ENCODE measurements at regions not wholly inside any gene's neighbourhood (a gene's known extent, or its start where the extent isn't known, plus 50 kb on each side); places are given as distances from the start of the nearest gene placed in this dataset.
"Not testable (repeated sequence)": the region's sequence is repeated elsewhere in the genome, so short reads cannot be mapped to it uniquely, and the experiment has no call there.

DNA sequence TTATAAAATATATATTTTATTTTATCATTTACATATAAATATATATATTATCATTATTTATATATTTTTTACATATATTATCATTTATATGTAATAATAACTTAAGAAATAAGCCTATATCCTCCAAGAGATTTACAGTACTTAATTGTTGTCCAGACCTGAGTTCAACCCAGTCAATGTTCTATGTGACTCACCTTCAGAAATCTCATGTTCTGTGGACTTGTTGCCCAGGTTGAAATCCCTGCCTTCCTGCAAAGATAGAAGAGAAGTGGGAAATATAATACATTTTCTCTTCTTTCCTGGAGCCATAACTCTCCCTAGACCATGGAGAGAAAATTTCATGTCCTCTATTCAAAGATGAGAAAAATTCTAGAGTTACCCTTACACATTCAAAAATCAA, 247.3 kb downstream of the PARM1 start:
- no peak for DNase-seq

DNA sequence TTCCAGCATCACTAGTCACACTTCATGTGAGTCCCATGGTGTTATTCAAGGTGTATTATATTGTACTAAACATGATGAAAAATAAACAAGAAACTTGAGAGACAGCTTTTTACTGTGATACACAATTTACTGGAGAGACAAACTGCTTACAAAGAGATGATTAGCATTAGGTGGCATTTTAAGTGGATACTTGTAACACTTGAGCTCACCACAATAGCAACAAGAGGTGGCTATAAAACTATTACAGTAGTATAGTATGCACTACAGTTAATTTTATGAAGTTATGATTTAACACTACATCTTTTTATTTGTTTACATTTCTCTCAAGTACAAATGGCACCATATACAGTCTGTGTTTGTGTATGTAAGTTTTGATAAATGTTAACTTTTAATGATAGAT, 246.6 kb downstream of the PARM1 start:
- no peak for DNase-seq

DNA sequence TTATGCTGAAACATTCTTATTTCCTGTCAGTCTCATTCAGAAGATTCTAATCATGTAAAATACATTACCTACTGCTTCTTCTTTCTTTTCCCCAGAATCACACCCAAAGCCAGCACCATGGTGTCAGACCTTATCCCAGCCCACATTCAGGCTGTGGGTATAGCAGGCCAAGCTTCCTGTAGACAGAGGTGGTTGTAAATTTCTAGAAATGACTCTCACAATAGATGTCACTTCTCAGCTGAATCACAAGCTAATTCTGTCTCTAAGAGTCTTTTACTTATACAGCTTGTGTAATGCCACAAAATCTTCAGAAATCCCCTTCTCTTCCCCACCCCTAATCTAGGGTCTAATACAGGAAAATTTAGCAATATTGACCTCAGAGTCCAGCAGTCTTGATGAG, 239.6 kb downstream of the PARM1 start:
- DNase-seq: no peak

DNA sequence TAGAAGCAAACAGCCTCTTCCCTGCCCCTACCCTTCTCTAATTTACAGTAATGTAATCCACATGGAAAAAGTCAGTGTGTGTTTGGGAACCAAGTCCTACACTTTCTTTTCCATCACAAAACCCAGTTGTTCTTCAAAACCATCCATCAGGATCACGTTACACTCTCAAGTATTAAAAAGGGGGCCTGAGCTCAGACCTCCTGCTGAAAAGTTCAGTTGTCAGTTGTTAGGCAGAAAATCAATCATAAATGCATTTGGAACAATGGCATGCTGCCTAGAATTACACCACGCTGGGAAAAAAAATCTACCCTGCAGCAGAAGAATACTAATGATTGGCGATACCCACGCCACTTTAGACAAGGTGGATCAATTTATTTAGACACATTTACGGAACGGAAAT, 236.5 kb downstream of the PARM1 start:
- DNase-seq: no peak

DNA sequence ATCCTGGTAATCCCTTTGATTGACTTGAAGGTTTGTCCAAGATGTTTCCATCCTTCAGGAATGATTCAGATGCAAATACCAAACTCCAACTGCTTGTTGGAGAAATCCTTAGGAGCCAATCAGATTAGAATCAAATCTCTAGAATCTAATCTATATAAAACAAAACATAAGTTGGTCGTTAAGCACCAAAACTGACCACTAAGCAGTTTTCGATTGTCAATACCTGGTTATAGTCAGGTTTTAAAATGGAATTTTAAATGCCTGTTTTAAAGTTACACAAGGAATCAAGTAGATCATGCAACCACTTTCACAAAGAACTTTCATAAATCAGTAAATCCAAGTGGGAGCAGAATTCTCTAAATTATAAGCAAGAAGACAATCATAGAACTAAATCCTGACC, 236.1 kb downstream of the PARM1 start:
- DNase-seq: no peak

DNA sequence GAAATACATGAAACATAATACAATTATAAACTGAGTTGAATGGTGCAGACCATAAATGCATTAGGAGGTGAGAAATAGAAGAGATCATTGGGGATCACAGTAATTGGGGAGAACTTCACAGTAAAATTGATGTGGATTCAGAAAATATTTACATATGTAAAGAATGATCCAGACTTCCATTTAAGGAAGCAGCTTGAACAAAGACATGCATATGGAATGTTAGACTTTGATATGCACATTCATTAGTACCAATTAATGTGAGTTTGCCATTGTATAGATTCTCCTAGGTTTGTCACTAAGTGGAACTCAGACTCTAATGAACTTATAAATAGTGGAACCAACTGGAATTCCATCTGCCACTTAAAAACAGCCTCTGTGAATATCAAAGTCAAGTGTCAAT, 235.6 kb downstream of the PARM1 start:
- no peak for DNase-seq

DNA sequence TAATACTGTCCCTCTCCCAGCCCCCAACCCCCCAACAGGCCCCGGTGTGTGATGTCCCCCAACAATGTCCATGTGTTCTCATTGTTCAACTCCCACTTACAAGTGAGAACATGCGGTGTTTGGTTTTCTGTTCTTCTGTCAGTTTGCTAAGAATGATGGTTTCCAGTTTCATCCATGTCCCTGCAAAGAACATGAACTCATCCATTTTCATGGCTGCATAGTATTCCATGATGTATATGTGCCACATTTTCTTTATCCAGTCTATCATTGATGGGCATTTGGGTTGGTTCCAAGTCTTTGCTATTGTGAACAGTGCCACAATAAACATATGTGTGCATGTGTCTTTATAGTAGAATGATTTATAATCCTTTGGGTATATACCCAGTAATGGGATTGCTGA, 232.2 kb downstream of the PARM1 start:
- DNase-seq: not testable (repeated sequence)

DNA sequence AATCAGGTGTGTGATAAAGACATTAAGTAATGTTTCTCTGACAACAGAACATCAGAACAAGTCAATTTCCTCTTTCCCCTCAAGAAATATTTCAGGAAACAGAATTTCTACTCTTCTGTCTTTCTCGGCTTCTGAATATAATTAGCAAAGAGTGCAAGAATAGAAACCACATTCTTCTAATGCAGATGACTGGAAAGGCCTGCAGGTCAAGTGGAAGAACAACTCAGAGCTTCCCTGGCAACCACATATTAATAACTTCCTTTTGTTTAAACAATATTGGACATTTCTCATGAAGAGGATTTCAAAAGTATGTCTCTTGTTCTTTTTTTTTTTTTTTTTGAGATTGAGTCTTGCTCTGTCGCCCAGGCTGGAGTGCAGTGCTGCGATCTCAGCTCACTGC, 225.5 kb downstream of the PARM1 start:
- no peak for DNase-seq

DNA sequence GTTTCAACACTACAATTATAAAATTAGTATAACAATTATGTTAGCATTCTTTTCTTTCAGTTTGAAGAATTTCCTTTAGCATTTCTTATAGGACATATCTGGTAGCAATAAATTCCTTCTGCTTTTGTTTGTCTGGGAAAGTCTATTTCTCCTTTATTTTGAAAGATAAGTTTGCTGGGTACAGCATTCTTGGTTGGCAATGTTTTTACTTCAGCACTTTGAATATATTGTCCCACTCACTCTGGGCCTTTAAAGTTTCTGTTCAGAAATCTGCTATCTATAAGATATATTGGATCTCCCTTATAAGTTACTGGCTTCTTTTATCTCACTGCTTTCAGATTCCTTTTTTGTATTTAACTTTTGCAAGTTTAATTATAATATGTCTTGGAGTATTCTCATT, 222.1 kb downstream of the PARM1 start:
- DNase-seq: no peak

DNA sequence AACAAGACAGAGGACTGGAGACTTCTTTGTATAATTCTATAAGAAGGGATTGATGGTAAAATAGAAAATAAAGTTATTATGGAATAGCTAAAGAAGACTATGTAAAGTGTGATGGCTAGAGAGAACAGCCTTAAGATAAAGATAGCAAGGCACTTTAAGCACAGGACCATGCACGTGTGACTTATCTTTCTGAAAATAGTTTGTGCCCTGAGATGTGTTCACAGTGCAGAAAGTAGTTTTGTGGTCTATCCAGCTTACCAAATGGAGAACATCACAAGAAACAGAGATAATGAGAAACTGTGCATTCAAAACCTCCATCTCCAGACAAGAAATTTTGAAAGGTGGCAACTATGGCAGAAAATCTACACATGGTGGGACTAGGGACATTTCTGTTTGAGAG, 213.3 kb downstream of the PARM1 start:
- no peak for DNase-seq

DNA sequence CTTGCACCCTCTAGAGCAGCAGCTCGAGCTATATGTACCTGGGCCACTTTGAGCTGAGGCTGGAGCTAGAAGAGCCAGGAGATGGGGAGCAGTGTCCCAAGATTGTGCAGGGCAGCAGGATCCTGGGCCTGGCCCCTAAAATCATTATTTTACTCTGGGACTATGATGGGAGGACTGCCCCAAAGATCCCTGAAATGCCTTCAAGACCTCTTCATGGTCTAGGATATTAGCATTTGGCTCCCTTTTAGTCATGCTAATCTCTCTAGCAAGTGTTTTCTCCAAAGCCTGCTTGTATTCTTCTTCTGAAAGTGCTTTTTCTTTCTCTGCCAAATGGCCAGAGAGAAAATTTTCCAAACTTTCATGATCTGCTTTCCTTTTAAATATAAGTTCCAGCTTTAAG, 211.6 kb downstream of the PARM1 start:
- no peak for DNase-seq

DNA sequence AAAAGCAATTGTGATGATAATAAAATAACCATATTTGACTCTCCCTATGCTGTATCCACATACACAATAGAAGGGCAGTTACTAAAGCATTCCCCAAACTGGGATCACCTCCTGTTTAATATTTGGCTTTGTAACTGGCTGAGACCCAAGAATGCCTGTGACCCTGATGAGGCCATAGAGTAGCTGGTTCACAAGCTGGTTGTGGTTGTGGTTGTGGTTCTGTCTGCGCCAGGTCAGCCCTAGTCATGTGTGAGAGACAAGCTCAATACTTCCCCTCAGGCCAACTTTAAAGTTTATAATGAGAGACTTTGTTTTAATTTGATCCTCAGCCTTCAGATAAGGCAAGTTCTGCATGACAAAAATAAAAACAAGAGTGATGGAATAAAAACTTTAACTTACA, 209.9 kb downstream of the PARM1 start:
- DNase-seq: no peak

DNA sequence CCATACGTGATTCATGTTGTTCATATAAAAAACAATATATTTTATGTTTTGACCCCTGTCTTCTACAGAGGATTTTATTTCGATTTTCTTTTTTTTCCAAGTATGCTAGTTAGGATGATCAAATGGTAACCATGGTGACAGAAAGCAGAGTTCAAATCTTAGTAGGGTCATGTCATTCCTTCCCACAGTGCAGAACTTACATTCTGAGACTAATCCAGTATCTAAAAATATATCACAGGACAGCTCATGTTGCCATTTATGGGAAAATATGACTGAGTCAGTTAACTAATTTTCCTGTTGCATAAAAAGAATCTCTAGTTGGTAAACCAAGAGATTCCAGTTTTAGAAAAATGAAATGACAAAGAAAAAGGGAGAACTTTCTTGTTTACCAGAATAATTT, 209.5 kb downstream of the PARM1 start:
- DNase-seq: no peak

DNA sequence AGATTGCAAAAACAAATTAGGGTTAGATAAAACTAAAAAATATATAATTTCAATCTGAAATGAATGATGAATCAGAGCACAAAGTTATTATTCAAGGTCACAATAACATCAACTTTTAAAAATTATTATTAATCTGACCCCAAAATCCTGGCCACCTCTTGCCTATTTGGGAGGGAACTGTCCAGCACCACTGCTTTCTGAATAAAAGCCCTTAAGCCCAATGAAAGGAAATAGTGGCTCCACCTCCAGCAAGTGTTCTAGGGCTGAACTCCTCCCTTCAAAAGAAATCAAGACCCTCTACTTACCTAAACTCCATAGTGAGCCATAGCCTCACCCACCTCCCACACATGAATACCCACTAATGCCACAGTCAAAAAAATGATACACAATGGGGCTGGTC, 208.2 kb downstream of the PARM1 start:
- DNase-seq: no peak

DNA sequence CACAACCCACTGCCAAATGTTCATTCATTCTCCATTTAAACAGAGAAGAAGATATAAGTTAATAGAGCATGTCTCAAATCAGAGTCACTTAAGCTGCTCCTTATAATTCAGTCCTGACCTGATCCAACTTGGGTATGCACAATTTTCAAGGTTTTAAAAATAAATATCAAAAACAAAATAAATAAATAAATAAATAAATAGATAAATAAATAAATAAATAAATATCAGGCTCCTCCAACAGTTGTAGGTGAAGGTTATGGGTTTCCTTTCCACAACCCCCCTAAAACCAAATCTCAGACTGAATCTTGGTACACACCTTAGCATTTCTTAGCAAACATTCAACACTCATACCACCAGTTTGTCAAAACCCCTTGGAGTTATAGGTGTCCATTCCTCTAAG, 204.4 kb downstream of the PARM1 start:
- no peak for DNase-seq

DNA sequence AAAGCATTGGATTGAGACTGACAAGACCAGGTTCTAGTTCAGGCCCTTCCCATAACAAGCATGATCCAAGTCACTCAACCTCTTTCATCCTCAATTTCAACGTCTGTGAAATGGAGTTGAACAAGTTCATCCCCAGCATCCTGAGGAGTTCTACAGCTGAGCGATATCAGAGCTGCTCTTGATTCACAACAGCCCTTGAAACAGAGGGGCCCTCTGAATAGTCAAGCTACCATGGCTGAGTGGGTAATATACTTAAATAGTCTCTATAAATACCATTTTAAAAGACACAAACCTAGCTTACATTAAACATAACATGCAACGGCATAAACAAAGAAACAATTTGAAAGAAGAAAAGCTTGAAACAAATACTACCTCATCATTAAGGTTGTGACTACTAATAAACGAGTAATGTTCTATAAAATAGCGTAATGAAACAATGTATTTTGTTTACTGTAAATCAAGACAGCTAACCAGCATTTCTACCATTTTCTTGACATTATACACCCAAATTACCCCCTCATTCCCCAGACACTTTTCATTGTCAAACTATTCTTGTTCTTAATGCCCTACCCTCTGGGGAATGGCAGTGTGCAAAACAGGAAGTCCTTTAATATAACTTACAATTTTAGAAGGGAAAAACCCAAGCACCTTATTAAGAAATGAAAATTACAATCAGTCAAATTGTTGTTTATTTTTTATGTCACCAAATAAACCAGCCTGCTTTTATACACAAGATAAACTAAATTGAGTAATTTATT, 202.3 kb downstream of the PARM1 start:
- DNase-seq: no peak

DNA sequence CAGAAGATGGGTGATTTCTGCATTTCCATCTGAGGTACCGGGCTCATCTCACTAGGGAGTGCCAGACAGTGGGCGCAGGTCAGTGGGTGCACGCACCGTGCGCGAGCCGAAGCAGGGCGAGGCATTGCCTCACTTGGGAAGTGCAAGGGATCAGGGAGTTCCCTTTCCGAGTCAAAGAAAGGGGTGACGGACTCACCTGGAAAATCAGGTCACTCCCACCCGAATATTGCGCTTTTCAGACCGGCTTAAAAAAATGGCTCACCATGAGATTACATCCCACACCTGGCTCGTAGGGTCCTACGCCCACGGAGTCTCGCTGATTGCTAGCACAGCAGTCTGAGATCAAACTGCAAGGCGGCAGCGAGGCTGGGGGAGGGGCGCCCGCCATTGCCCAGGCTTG, 194.0 kb downstream of the PARM1 start:
- DNase-seq: not testable (repeated sequence)

DNA sequence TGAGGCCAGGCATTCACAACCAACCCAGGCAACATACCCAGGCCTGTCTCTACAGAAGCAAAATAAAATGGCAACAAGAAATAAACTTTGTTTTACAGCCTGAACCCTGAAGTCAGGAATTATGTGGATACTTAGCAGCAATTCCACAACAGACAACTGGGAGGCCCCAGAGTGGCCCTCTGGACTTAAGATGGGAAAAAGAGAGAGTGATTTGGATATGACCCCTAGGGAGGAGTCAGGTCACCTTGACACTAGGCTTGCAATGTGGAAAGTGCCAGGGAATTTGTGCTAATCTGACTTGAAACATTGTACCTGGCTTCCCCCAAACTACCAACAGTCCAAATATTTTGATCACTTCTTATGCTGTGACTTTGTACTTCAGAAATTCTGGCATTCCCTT, 193.1 kb downstream of the PARM1 start:
- DNase-seq: no peak

DNA sequence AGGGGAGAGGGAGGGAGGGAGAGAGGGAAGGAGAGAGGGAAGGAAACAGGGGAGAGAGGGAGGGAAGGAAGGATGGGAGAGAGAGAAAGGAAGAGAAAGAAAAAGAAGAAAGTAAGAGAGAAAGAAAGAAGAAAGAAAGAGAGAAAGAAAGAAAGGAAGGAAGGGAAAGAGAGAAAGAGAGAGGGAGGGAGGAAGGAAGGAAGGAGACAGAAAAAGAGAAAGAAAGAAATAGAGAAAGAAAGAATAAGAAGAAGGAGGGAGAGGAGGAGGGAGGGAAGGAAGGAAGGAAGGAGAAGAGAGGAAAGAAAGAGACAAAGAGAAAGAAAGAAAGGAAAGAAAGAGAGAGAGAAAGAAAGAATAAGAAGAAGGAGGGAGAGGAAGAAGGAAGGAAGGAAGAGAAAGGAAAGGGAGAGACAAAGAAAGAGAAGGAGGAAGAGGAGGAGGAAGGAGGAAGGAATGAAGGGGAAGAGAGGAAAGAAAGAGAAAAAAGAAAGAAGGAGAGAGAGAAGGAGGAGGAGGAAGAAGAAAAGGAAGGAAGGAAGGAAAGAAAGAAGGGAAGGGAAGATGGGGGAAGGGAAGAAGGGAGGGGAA, 189.6 kb downstream of the PARM1 start:
- no peak for DNase-seq

DNA sequence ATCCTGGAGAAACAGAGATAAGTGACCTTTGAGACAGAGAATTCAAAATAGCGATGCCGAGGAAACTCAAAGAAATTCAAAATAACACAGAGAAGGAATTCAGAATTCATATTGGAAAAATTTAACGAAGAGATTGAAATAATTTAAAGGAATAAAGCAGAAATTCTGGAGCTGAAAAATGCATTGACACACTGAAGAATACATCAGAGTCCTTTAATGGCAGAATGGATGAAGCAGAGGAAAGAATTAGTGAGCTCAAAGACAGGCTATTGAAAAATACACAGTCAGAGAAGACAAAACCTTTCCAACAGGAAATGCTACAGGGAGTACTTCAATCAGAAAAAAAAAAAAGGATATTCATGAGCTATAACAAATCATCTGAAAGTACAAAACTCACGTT, 185.8 kb downstream of the PARM1 start:
- DNase-seq: no peak

DNA sequence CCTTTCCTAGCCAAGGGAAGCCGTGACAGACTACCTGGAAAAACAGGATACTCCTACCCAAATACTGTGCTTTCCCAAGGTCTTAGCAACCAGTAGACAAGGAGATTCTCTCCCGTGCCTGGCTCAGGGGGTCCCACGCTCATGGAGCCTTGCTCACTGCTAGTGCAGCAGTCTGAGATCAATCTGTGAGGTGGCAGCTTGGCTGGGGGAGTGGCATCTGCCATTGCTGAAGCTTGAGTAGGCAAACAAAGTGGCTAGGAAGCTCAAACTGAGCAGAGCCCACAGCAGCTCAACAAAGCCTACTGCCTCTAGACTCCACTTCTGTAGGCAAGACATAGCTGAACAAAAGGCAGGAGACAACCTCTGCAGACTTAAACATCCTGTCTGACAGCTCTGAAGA, 177.1 kb downstream of the PARM1 start:
- no peak for DNase-seq

DNA sequence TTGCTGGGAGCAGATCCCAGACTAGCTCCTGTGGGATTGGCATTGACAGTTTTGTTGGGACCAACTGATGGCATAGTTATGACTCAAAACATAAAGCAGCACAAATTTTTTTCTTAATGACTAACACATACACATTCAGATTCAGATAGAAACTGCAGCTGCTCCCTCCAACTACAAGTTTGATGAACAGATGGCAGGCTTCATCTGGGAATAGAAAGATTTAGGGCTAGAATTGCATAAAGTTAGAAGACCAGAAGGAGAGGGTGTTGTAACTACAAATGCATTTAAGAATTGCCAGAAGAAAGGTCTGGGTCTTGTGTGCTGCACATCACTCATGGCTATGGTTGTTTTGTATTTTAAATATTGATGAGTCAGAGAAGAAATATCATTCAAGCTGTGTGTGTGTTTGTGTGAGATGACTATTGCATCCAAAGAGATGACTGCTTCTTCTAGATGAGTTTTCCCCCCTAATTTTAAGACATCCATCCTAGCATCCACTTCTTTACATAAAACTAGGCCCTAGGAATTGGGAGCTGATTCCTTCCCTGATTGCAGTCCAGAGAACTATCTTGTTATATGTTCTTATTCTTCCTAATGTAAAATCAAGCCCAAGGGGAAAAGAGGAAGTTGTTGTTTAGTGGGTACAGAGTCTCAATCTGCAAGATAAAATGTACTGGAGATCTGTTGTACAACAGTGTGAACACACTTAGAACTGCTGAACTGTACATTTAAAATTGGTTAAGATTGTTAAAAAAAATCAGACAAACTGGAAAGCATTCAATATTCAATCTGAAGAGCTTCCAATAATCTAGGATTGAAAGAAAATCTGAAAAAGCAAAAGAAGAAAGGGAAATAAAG, 175.1 kb downstream of the PARM1 start:
- no peak for DNase-seq

DNA sequence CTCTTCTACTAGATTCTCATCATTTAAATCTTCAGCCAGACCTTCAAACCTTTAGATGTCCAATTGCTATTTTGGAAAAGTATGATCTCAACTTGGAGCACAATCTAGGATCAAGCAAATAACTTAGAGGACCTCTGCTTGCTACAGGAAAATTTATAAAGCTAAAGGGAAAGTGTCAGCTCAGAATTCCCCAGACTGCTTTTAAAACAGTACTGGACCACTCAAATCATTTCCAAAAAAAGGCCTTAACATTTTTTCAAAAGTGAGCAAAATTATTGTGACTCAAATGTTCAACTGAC, 169.8 kb downstream of the PARM1 start:
- no peak for DNase-seq
